ENCODE measurements at regions not wholly inside any gene's neighbourhood (a gene's known extent, or its start where the extent isn't known, plus 50 kb on each side); places are given as distances from the start of the nearest gene placed in this dataset.
"Not testable (repeated sequence)": the region's sequence is repeated elsewhere in the genome, so short reads cannot be mapped to it uniquely, and the experiment has no call there.

DNA sequence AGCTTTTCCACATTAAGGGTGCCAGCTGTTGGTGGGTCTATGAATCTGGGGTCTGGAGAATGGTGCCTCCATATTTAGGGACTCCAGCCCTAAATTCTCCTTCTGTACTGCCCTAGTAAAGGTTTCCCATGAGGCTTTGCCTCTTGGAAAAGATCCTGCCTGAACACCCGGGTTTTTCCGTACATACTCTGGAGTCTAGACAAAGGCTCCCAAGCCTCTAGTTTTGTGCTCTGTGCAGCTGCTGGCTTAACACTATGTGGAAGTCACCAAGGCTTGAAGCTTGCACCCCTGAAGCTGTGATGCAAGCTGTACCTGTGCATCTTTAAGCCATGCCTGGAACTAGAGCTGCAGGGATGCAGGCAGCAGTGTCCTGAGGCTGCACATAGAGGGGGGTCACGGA, 230.5 kb downstream of the CWH43 start:
- not testable (repeated sequence) for TF ChIP-seq POLR2A (IDR thresholded peaks at IDR 0.05)
- TF ChIP-seq, protein P1, sequence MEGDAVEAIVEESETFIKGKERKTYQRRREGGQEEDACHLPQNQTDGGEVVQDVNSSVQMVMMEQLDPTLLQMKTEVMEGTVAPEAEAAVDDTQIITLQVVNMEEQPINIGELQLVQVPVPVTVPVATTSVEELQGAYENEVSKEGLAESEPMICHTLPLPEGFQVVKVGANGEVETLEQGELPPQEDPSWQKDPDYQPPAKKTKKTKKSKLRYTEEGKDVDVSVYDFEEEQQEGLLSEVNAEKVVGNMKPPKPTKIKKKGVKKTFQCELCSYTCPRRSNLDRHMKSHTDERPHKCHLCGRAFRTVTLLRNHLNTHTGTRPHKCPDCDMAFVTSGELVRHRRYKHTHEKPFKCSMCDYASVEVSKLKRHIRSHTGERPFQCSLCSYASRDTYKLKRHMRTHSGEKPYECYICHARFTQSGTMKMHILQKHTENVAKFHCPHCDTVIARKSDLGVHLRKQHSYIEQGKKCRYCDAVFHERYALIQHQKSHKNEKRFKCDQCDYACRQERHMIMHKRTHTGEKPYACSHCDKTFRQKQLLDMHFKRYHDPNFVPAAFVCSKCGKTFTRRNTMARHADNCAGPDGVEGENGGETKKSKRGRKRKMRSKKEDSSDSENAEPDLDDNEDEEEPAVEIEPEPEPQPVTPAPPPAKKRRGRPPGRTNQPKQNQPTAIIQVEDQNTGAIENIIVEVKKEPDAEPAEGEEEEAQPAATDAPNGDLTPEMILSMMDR (IDR thresholded peaks at IDR 0.05), result not testable (repeated sequence)

Measured in lower leg skin (tissue), 3 donors.